IPS DF 6.9 (cell line): ENCODE measurements at regions not wholly inside any gene's neighbourhood (a gene's known extent, or its start where the extent isn't known, plus 50 kb on each side); places are given as distances from the start of the nearest gene placed in this dataset.

Source experiments
- DNase-seq: peaks from one replicate; pipeline ENCODE4 v3.0.0-alpha.2; 2013; ENCODE audit warnings: low read depth, low spot score
- H3K27ac ChIP-seq: one replicate; pipeline ENCODE4 v1.5.1; 2013; ENCODE audit warnings: low read length, control low read depth
- H3K27me3 ChIP-seq: 2 replicates; pipeline ENCODE4 v1.6.1; 2013; ENCODE audit warnings: mild to moderate bottlenecking, low read length; ENCODE audit not compliant: control insufficient read depth, insufficient read depth
- H3K36me3 ChIP-seq: 2 replicates; pipeline ENCODE4 v1.6.1; 2013; ENCODE audit warnings: low read length; ENCODE audit not compliant: control insufficient read depth, insufficient read depth
- H3K4me1 ChIP-seq: 2 replicates; pipeline ENCODE4 v1.6.1; 2013; ENCODE audit warnings: low read length; ENCODE audit not compliant: control insufficient read depth, insufficient read depth
- H3K4me3 ChIP-seq: 2 replicates; pipeline ENCODE4 v1.5.1; 2013; ENCODE audit warnings: mild to moderate bottlenecking, low read length
- H3K9me3 ChIP-seq: 2 replicates; pipeline ENCODE4 v1.6.1; 2013; ENCODE audit warnings: low read length, inconsistent platforms; ENCODE audit not compliant: control insufficient read depth, insufficient read depth
- WGBS: extraction: QIAGEN DNeasy Blood & Tissue Kit; methylation state at CpG from one replicate; pipeline ENCODE4 v1.1.7; 2013; ENCODE audit warnings: mixed read lengths, missing lambda C conversion rate; ENCODE audit not compliant: insufficient read length, insufficient coverage; 5-methylcytosine and 5-hydroxymethylcytosine counted together

- no CpG with 5 or more reads among the region's 5 CpGs for WGBS
- Histone ChIP-seq H3K27me3 (no peaks in the 10 kb centered on the region), H3K36me3 (no peaks in the 10 kb centered on the region), H3K9me3 (no peaks in the 10 kb centered on the region), H3K4me1 (no peaks in the 10 kb centered on the region), H3K27ac (no peak overlapping the region), H3K4me3 (no peak overlapping the region)
- DNase-seq, result no peak
These were observed 208.1 kb upstream of the TENM4 start for GRCh38 chr11:79648766-79649520.

GRCh38 chr11:79637219-79637618 lies 196.4 kb upstream of the TENM4 start:
- WGBS, result no CpG with 5 or more reads among the region's 6 CpGs
- no peaks in the 10 kb centered on the region for H3K36me3 ChIP-seq
- no peak for DNase-seq
- no peaks in the 10 kb centered on the region for H3K27me3 ChIP-seq
- H3K4me3 ChIP-seq, result no peak overlapping the region
- H3K9me3 ChIP-seq, result no peaks in the 10 kb centered on the region
- H3K4me1 ChIP-seq, result no peaks in the 10 kb centered on the region
- H3K27ac ChIP-seq, result no peak overlapping the region

DNA sequence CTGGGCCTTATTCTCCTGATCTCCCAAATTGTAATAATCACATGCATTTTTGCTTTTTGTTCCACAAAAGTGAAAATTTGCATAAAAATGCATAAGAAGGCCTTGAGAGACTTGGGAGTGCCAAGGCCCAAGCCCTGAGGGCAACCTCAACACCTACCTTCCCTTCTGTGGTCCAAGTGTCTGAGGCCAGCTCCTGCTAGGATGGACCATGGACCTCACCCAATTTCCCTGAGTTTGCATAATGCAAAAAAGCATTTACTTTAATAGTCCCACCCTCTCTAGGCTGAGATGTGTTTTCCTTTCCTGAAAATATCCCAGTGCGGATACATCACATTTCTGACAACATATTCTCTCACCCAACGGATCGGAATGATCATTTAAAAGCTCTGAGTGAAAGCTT lies 194.1 kb upstream of the TENM4 start:
- Histone ChIP-seq H3K27me3 (no peaks in the 10 kb centered on the region), H3K9me3 (no peaks in the 10 kb centered on the region), H3K4me1 (no peaks in the 10 kb centered on the region), H3K36me3 (no peaks in the 10 kb centered on the region), H3K27ac (no peak overlapping the region), H3K4me3 (no peak overlapping the region)
- no CpG with 5 or more reads among the region's 3 CpGs for WGBS
- DNase-seq, result no peak

GRCh38 chr11:79627281-79627680 lies 186.5 kb upstream of the TENM4 start:
- H3K27me3 ChIP-seq, result no peaks in the 10 kb centered on the region
- no CpG with 5 or more reads among the region's 6 CpGs for WGBS
- DNase-seq, result no peak

GRCh38 chr11:79626135-79627075 lies 185.6 kb upstream of the TENM4 start:
- H3K9me3 ChIP-seq, result no peaks in the 10 kb centered on the region
- H3K27ac ChIP-seq, result no peak overlapping the region
- H3K4me3 ChIP-seq, result no peak overlapping the region
- H3K4me1 ChIP-seq, result no peaks in the 10 kb centered on the region
- no peaks in the 10 kb centered on the region for H3K36me3 ChIP-seq
- no peaks in the 10 kb centered on the region for H3K27me3 ChIP-seq
- no CpG with 5 or more reads among the region's 4 CpGs for WGBS
- no peak for DNase-seq

More at GRCh38 chr11:79627281-79627680, 186.5 kb upstream of the TENM4 start:
- Histone ChIP-seq H3K36me3 (no peaks in the 10 kb centered on the region), H3K27ac (no peak overlapping the region), H3K4me1 (no peaks in the 10 kb centered on the region), H3K9me3 (no peaks in the 10 kb centered on the region), H3K4me3 (no peak overlapping the region)

GRCh38 chr11:79623375-79623774 lies 182.5 kb upstream of the TENM4 start:
- H3K4me3 ChIP-seq, result no peak overlapping the region
- no peaks in the 10 kb centered on the region for H3K9me3 ChIP-seq
- no peaks in the 10 kb centered on the region for H3K4me1 ChIP-seq
- WGBS, result no CpG with 5 or more reads among the region's 2 CpGs
- H3K27ac ChIP-seq, result no peak overlapping the region
- H3K27me3 ChIP-seq, result no peaks in the 10 kb centered on the region
- DNase-seq, result no peak
- H3K36me3 ChIP-seq, result no peaks in the 10 kb centered on the region

- Histone ChIP-seq H3K9me3 (no peaks in the 10 kb centered on the region), H3K4me3 (no peak overlapping the region), H3K36me3 (no peaks in the 10 kb centered on the region), H3K27ac (no peak overlapping the region), H3K27me3 (no peaks in the 10 kb centered on the region), H3K4me1 (no peaks in the 10 kb centered on the region)
- no peak for DNase-seq
- WGBS, result no CpG with 5 or more reads among the region's 3 CpGs
These were observed 176.7 kb upstream of the TENM4 start for GRCh38 chr11:79617561-79617960.

DNA sequence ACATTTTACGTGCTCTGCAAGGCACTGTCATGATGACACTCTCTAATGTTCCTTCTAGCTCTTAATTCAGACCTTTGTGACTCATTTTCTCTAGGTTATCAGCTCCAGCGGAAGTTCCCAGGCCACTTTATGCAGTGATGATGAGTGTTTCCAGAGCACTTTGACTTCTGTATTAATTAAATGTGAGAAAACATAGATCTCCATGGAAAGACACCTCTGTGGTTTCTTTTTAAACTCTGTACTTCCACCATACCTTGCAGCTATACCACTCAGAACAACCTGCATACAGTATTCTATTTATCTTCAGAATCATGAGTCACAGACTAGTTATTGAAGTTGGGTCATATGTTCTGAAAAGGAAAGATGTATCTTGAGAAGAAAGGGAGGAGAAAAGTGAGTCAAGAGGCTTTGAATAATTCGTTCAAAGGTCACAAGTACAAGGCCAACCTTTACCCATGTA lies 175.6 kb upstream of the TENM4 start:
- Histone ChIP-seq H3K27me3 (no peaks in the 10 kb centered on the region), H3K27ac (no peak overlapping the region), H3K36me3 (no peaks in the 10 kb centered on the region), H3K4me1 (no peaks in the 10 kb centered on the region), H3K4me3 (no peak overlapping the region), H3K9me3 (no peaks in the 10 kb centered on the region)
- DNase-seq, result no peak
- no CpG with 5 or more reads among the region's 3 CpGs for WGBS

DNA sequence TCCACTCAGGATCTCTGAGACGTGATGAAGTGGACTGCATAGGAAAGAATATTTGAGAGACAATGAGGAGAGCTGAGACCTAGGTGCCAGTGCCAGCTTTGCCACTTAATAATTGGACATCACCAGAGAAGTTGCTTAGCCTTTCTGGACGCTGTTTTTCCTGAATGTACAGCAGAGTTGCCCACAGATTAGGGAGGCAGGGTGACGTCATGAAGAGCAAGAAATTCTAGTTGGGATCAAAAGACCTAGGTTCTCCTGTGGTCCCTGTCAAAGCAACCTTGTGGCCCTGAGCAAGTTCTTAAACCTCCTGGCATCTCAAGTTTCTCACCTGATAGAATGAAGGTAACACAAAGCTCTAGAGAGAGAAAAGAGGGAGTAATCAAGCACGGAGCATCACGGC lies 174.6 kb upstream of the TENM4 start:
- Histone ChIP-seq H3K27ac (no peak overlapping the region), H3K4me1 (no peaks in the 10 kb centered on the region), H3K4me3 (no peak overlapping the region), H3K9me3 (no peaks in the 10 kb centered on the region), H3K36me3 (no peaks in the 10 kb centered on the region), H3K27me3 (no peaks in the 10 kb centered on the region)
- no CpG with 5 or more reads among the region's 5 CpGs for WGBS
- no peak for DNase-seq

DNA sequence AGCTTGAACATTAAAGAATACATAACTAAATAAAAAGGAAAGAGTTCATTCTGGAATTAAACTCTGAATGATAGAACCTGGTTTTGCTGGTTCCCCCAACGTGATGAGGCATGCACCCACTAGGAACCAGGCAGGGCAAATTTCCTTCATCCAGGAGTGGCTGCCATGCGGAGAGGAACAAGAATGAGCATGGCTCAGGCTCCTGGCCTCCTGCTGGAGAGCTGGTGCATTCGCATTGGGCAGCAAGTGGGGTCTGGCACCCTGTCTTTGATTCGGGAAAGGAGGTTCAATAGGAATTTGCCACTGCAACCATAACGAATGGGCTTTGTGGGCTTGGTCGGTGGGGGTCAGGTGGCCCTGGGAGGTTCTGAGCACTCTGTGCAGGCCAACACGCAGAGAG lies 169.8 kb upstream of the TENM4 start:
- Histone ChIP-seq H3K27ac (no peak overlapping the region), H3K27me3 (no peaks in the 10 kb centered on the region), H3K4me1 (no peaks in the 10 kb centered on the region), H3K9me3 (no peaks in the 10 kb centered on the region), H3K36me3 (no peaks in the 10 kb centered on the region), H3K4me3 (no peak overlapping the region)
- no peak for DNase-seq
- WGBS, result no CpG with 5 or more reads among the region's 7 CpGs
